T-cell (primary cell): ENCODE measurements at regions not wholly inside any gene's neighbourhood (a gene's known extent, or its start where the extent isn't known, plus 50 kb on each side); places are given as distances from the start of the nearest gene placed in this dataset.
"Not testable (repeated sequence)": the region's sequence is repeated elsewhere in the genome, so short reads cannot be mapped to it uniquely, and the experiment has no call there.

Source experiments
- ATAC-seq, 4 experiments: fragments of 200-7000 bp in 3 of 4; fragments of 150-1000 bp in 1 of 4; cut with Tn5 transposase; replicated peaks in 1 of 4; 1 replicate in 3 of 4; 2 replicates in 1 of 4; pipeline ENCODE4 v1.10.0; 2021; ENCODE audit warnings: moderate library complexity in 3 of 4, mild to moderate bottlenecking in 2 of 4, moderate number of reproducible peaks in 1 of 4
- CTCF ChIA-PET, 2 donors: fragments of 300-600 bp; sonication (Branson Sonifier 250); formaldehyde crosslinking; loops; one replicate each; lab custom pipeline; 2022; ENCODE audit warnings: antibody characterized with exemption in 2 of 2; lab: Charles Lee
- POLR2A ChIA-PET, 2 donors: fragments of 300-600 bp; sonication (Branson Sonifier 250); formaldehyde crosslinking; loops; one replicate each; lab custom pipeline; 2022; ENCODE audit warnings: antibody characterized with exemption in 2 of 2; lab: Charles Lee
- DNase-seq, 35 experiments: peaks; one replicate each; pipeline versions ENCODE4 v3.0.0 to v3.0.0-alpha.2; 2013 to 2023
- H3K27ac ChIP-seq: one replicate; pipeline ENCODE4 v1.5.1; 2013; ENCODE audit warnings: low read length
- H3K27me3 ChIP-seq, 2 experiments: replicated peaks in 1 of 2; 1 replicate in 1 of 2; 2 replicates in 1 of 2; pipeline versions ENCODE4 v1.6.1 to v1.7.0; 2013; ENCODE audit warnings: low read length in 1 of 2, mixed read lengths in 1 of 2; ENCODE audit not compliant: control insufficient read depth in 2 of 2, insufficient read depth in 2 of 2; ENCODE audit errors: extremely low read depth in 1 of 2
- H3K36me3 ChIP-seq, 2 donors: 1 replicate in 1 of 2; 2 replicates in 1 of 2; pipeline versions ENCODE4 v1.6.1 to v1.7.0; 2013; ENCODE audit warnings: low read length in 1 of 2; ENCODE audit not compliant: control insufficient read depth in 2 of 2, insufficient read depth in 1 of 2; ENCODE audit errors: extremely low read depth in 1 of 2
- H3K4me1 ChIP-seq, 2 experiments: 1 replicate in 1 of 2; 2 replicates in 1 of 2; pipeline versions ENCODE4 v1.6.1 to v1.7.0; 2013; ENCODE audit warnings: low read length in 2 of 2, mixed read lengths in 1 of 2; ENCODE audit not compliant: insufficient read depth in 2 of 2, control insufficient read depth in 1 of 2; ENCODE audit errors: extremely low read depth in 1 of 2
- H3K4me3 ChIP-seq, 2 donors: 1 replicate in 1 of 2; 2 replicates in 1 of 2; pipeline versions ENCODE4 v1.5.1 to v1.7.0; 2013; ENCODE audit warnings: mild to moderate bottlenecking in 2 of 2, low read length in 1 of 2, moderate library complexity in 1 of 2; ENCODE audit not compliant: control insufficient read depth in 1 of 2; ENCODE audit errors: extremely low read depth in 1 of 2
- H3K9me3 ChIP-seq: 2 replicates; pipeline ENCODE4 v1.7.0; 2013
- H3K27ac Mint-ChIP-seq, 2 donors: one replicate each; pipeline ENCODE4 v1.8.0; 2020 to 2021; ENCODE audit warnings: mild to moderate bottlenecking in 2 of 2, mixed read lengths in 2 of 2
- H3K27me3 Mint-ChIP-seq, 2 donors: one replicate each; pipeline ENCODE4 v1.8.0; 2021 to 2022; ENCODE audit warnings: mixed read lengths in 2 of 2
- H3K36me3 Mint-ChIP-seq: one replicate; pipeline ENCODE4 v1.8.0; 2021; ENCODE audit warnings: mixed read lengths
- H3K4me1 Mint-ChIP-seq, 3 donors: one replicate each; pipeline ENCODE4 v1.8.0; 2020 to 2022; ENCODE audit warnings: mixed read lengths in 3 of 3, mild to moderate bottlenecking in 1 of 3
- H3K4me3 Mint-ChIP-seq, 3 donors: one replicate each; pipeline ENCODE4 v1.8.0; 2020 to 2022; ENCODE audit warnings: mild to moderate bottlenecking in 3 of 3, mixed read lengths in 3 of 3, moderate library complexity in 3 of 3
- H3K9me3 Mint-ChIP-seq, 3 donors: one replicate each; pipeline ENCODE4 v1.8.0; 2020 to 2022; ENCODE audit warnings: mixed read lengths in 3 of 3
- WGBS: methylation state at CpG from one replicate; pipeline ENCODE4 v1.1.5; 2013; ENCODE audit warnings: missing lambda C conversion rate; ENCODE audit not compliant: insufficient coverage; 5-methylcytosine and 5-hydroxymethylcytosine counted together

DNA sequence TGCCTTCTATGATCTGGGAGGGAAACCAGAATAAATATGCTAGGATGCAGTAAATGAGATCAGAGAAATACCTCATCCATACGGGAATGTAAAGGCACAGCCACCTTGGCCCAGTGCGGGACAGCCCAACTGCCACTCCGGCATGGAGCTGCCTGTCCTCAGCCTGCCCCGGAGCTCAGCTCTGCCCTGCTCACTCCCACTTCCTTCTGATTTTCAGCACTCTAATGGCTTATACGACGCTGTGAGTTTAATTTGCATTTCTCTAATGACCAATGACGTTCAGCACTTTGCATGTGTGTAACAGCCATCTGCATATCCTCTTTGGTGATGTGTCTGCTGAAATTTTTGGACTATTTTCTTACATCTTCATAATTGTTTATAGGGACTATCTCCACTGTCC is 172.5 kb upstream of the RAB6C start:
- POLR2A ChIA-PET = no interaction called here
- no peaks in the 10 kb centered on the region for H3K36me3 ChIP-seq
- peaks cover 5 to 9% of the 10 kb centered on the region in 2 donors for H3K27me3 Mint-ChIP-seq
- H3K9me3 Mint-ChIP-seq = no peaks in the 10 kb centered on the region
- H3K27ac ChIP-seq = no peak overlapping the region
- H3K36me3 Mint-ChIP-seq = no peaks in the 10 kb centered on the region
- H3K4me3 ChIP-seq = no peak overlapping the region
- H3K4me1 ChIP-seq = no peaks in the 10 kb centered on the region
- no peaks in the 10 kb centered on the region for H3K27me3 ChIP-seq
- H3K4me3 Mint-ChIP-seq = no peak overlapping the region
- H3K9me3 ChIP-seq = no peaks in the 10 kb centered on the region
- CTCF ChIA-PET = no interaction called here
- 95% methylated on average over 3 of the region's 7 CpGs for WGBS
- ATAC-seq = no peak
- no peaks in the 10 kb centered on the region for H3K4me1 Mint-ChIP-seq
- DNase-seq = no peak
- no peak overlapping the region for H3K27ac Mint-ChIP-seq

GRCh38 chr2:129807642-129808338 is 171.7 kb upstream of the RAB6C start:
- H3K36me3 ChIP-seq, H3K36me3 Mint-ChIP-seq, H3K4me3 ChIP-seq, H3K9me3 Mint-ChIP-seq, H3K4me1 Mint-ChIP-seq, H3K4me3 Mint-ChIP-seq, CTCF ChIA-PET, H3K27me3 ChIP-seq, POLR2A ChIA-PET, H3K27ac Mint-ChIP-seq, H3K9me3 ChIP-seq, ATAC-seq, DNase-seq, H3K4me1 ChIP-seq, H3K27me3 Mint-ChIP-seq, H3K27ac ChIP-seq: not testable (repeated sequence)
- 100% methylated on average over 3 of the region's 22 CpGs for WGBS

DNA sequence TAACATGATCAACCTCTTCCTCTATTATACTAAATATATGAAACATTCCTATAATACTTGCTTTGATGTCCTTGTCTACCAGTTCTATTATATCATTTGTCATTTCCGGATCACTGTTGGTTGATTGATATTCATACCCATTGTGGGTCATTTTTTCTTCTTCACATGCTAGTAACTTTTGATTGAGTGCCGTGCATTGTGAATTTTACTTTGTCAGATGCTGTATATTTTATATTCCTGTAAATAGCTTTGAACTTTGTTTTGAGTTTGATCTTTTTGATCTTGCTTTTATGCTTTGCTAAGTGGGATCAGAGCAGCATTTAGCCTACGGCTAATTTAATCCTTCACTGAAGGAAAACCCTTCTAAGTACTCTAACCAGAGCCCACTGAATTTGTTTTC is 168.9 kb upstream of the RAB6C start:
- H3K27me3 Mint-ChIP-seq = peaks cover 9% of the 10 kb centered on the region in 2 donors
- H3K27ac Mint-ChIP-seq = no peak overlapping the region
- Histone ChIP-seq H3K27me3 (no peaks in the 10 kb centered on the region), H3K4me1 (no peaks in the 10 kb centered on the region), H3K36me3 (no peaks in the 10 kb centered on the region), H3K27ac (no peak overlapping the region), H3K4me3 (no peak overlapping the region), H3K9me3 (no peaks in the 10 kb centered on the region)
- no CpG with 5 or more reads among the region's 3 CpGs for WGBS
- CTCF ChIA-PET = no interaction called here
- no peaks in the 10 kb centered on the region for H3K36me3 Mint-ChIP-seq
- peaks cover 8 to 15% (median 14%) of the 10 kb centered on the region in 3 donors for H3K9me3 Mint-ChIP-seq
- no peak for DNase-seq
- no peaks in the 10 kb centered on the region for H3K4me1 Mint-ChIP-seq
- no peak for ATAC-seq
- POLR2A ChIA-PET = no interaction called here
- H3K4me3 Mint-ChIP-seq = no peak overlapping the region

GRCh38 chr2:129812071-129812470 is 167.4 kb upstream of the RAB6C start:
- CTCF ChIA-PET = no interaction called here
- Histone ChIP-seq H3K27ac (no peak overlapping the region), H3K36me3 (no peaks in the 10 kb centered on the region), H3K4me3 (no peak overlapping the region), H3K9me3 (no peaks in the 10 kb centered on the region), H3K4me1 (no peaks in the 10 kb centered on the region), H3K27me3 (peaks cover 0 to 6% of the 10 kb centered on the region in 2 experiments)
- POLR2A ChIA-PET = no interaction called here
- Mint-ChIP-seq H3K27ac (no peak overlapping the region), H3K4me1 (no peaks in the 10 kb centered on the region), H3K36me3 (no peaks in the 10 kb centered on the region), H3K9me3 (peaks cover 12 to 20% (median 19%) of the 10 kb centered on the region in 3 donors), H3K27me3 (peaks cover 9% of the 10 kb centered on the region in 2 donors), H3K4me3 (no peak overlapping the region)
- 0% methylated on average over 2 of the region's 4 CpGs for WGBS
- no peak for ATAC-seq
- DNase-seq = peak in 5 of 35 experiments; percentile 2 to 49 (median 8)

- no peak for ATAC-seq
These were observed 166.8 kb upstream of the RAB6C start for GRCh38 chr2:129812654-129813053.

GRCh38 chr2:129813404-129813803 is 166.1 kb upstream of the RAB6C start:
- H3K27ac ChIP-seq = no peak overlapping the region
- no peak overlapping the region for H3K4me3 Mint-ChIP-seq
- peaks cover 11 to 12% of the 10 kb centered on the region in 2 donors for H3K27me3 Mint-ChIP-seq
- no peak overlapping the region for H3K27ac Mint-ChIP-seq
- no peaks in the 10 kb centered on the region for H3K9me3 ChIP-seq
- ATAC-seq = no peak
- no peak overlapping the region for H3K4me3 ChIP-seq
- H3K4me1 Mint-ChIP-seq = no peaks in the 10 kb centered on the region
- H3K4me1 ChIP-seq = no peaks in the 10 kb centered on the region
- ChIA-PET CTCF (no interaction called here), POLR2A (no interaction called here)
- H3K36me3 ChIP-seq = no peaks in the 10 kb centered on the region
- no peaks in the 10 kb centered on the region for H3K36me3 Mint-ChIP-seq
- DNase-seq = no peak
- WGBS = 55% methylated on average over 2 of the region's 4 CpGs
- H3K27me3 ChIP-seq = peaks cover 0 to 8% of the 10 kb centered on the region in 2 experiments
- H3K9me3 Mint-ChIP-seq = peaks cover 12 to 20% (median 19%) of the 10 kb centered on the region in 3 donors

More at GRCh38 chr2:129812654-129813053, 166.8 kb upstream of the RAB6C start:
- ChIA-PET POLR2A (no interaction called here), CTCF (no interaction called here)
- 59% methylated on average over 3 of the region's 3 CpGs for WGBS
- Histone ChIP-seq H3K36me3 (no peaks in the 10 kb centered on the region), H3K27me3 (peaks cover 0 to 8% of the 10 kb centered on the region in 2 experiments), H3K9me3 (no peaks in the 10 kb centered on the region), H3K27ac (no peak overlapping the region), H3K4me3 (no peak overlapping the region), H3K4me1 (no peaks in the 10 kb centered on the region)
- Mint-ChIP-seq H3K4me3 (no peak overlapping the region), H3K27me3 (peaks cover 11 to 12% of the 10 kb centered on the region in 2 donors), H3K36me3 (no peaks in the 10 kb centered on the region), H3K4me1 (no peaks in the 10 kb centered on the region), H3K27ac (no peak overlapping the region), H3K9me3 (peaks cover 12 to 20% (median 19%) of the 10 kb centered on the region in 3 donors)
- DNase-seq = no peak
